ENCODE measurements at regions not wholly inside any gene's neighbourhood (a gene's known extent, or its start where the extent isn't known, plus 50 kb on each side); places are given as distances from the start of the nearest gene placed in this dataset.

DNA sequence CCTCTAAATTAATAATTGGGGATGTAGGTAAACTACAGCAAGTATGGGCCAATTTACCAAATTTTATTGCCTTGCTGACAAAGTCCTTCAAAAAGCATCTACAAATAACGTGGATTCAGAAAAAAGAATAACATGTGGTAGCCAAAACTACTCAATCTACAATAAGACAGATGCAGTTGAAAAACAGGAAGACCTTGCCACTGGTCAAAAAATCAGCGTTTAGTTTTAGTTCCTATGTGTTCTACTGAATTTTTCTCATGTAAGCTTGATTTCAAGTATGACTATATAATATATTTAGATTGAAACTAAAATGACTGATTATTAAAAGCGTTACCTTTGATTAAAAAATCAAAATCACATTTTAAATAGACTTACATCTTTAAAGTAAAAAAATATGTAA lies 1317.6 kb downstream of the PCDH9 start:
- no peak for TF ChIP-seq CTCF (IDR thresholded peaks at IDR 0.05; ENCODE audit: low read depth, low read length, poor library complexity, severe bottlenecking)
- no peak for TF ChIP-seq EZH2phosphoT487 (IDR thresholded peaks at IDR 0.05; ENCODE audit: borderline replicate concordance, low read length)
